ENCODE measurements at regions not wholly inside any gene's neighbourhood (a gene's known extent, or its start where the extent isn't known, plus 50 kb on each side); places are given as distances from the start of the nearest gene placed in this dataset.

- Mint-ChIP-seq H3K4me3 (no peak overlapping the region), H3K9me3 (peaks cover 12% of the 10 kb centered on the region), H3K36me3 (no peaks in the 10 kb centered on the region), H3K27me3 (ENCODE audit: low read depth) (no peaks in the 10 kb centered on the region), H3K4me1 (no peaks in the 10 kb centered on the region), H3K27ac (no peak overlapping the region)
- TF ChIP-seq FOXJ3 (CRISPR knock-in tag; IDR thresholded peaks at IDR 0.05; ENCODE audit: borderline replicate concordance) (no peak), ZNF232 (CRISPR knock-in tag; IDR thresholded peaks at IDR 0.05) (no peak), MAX (CRISPR knock-in tag; IDR thresholded peaks at IDR 0.05) (no peak), JAZF1 (CRISPR knock-in tag; IDR thresholded peaks at IDR 0.05) (no peak), SMAD4 (CRISPR knock-in tag; IDR thresholded peaks at IDR 0.05) (no peak), USF1 (CRISPR knock-in tag; IDR thresholded peaks at IDR 0.05) (no peak)
- no peak for ATAC-seq
- DNase-seq (ENCODE audit: low spot score) = no peak
- POLR2A ChIA-PET = no interaction called here
- CTCF ChIA-PET = no interaction called here
These were observed 122.0 kb upstream of the NRSN1 start for GRCh38 chr6:24004062-24004461.

GRCh38 chr6:24004659-24005058 lies 121.4 kb upstream of the NRSN1 start:
- no peak overlapping the region for H3K4me3 Mint-ChIP-seq
- no peaks in the 10 kb centered on the region for H3K4me1 Mint-ChIP-seq
- ATAC-seq (no peak), DNase-seq (ENCODE audit: low spot score) (no peak)
- H3K9me3 Mint-ChIP-seq = peaks cover 12% of the 10 kb centered on the region
- ChIA-PET POLR2A (no interaction called here), CTCF (interaction anchor here (0.6 kb wide), 1 partner anchor 269 kb away, joined by 4 read pairs; no protein-coding TSS in a partner anchor)
- H3K27me3 Mint-ChIP-seq (ENCODE audit: low read depth) = no peaks in the 10 kb centered on the region
- no peaks in the 10 kb centered on the region for H3K36me3 Mint-ChIP-seq
- no peak overlapping the region for H3K27ac Mint-ChIP-seq
- TF ChIP-seq ZBTB21 (CRISPR knock-in tag; IDR thresholded peaks at IDR 0.05; ENCODE audit: borderline replicate concordance) = no peak
- no peak for TF ChIP-seq ZNF425 (CRISPR knock-in tag; conservative IDR thresholded peaks at IDR 0.05)
- no peak for TF ChIP-seq NR2C2 (CRISPR knock-in tag; IDR thresholded peaks at IDR 0.05)
- no peak for TF ChIP-seq TEAD4 (CRISPR knock-in tag; IDR thresholded peaks at IDR 0.05)
- no peak for TF ChIP-seq ZNF281 (CRISPR knock-in tag; IDR thresholded peaks at IDR 0.05)
- no peak for TF ChIP-seq JUN (CRISPR knock-in tag; IDR thresholded peaks at IDR 0.05)
- TF ChIP-seq TP53 (CRISPR knock-in tag; IDR thresholded peaks at IDR 0.05) = no peak
- TF ChIP-seq MYBL2 (CRISPR knock-in tag; IDR thresholded peaks at IDR 0.05) = no peak
- no peak for TF ChIP-seq MLX (CRISPR knock-in tag; IDR thresholded peaks at IDR 0.05)
- TF ChIP-seq MXD4 (CRISPR knock-in tag; IDR thresholded peaks at IDR 0.05; ENCODE audit: borderline replicate concordance) = no peak
- TF ChIP-seq STAT6 (CRISPR knock-in tag; conservative IDR thresholded peaks at IDR 0.05; ENCODE audit: low read depth) = no peak
- TF ChIP-seq PRDM15 (CRISPR knock-in tag; IDR thresholded peaks at IDR 0.05) = no peak
- TF ChIP-seq USF1 (CRISPR knock-in tag; IDR thresholded peaks at IDR 0.05) = no peak
